ENCODE measurements at regions not wholly inside any gene's neighbourhood (a gene's known extent, or its start where the extent isn't known, plus 50 kb on each side); places are given as distances from the start of the nearest gene placed in this dataset.

DNA sequence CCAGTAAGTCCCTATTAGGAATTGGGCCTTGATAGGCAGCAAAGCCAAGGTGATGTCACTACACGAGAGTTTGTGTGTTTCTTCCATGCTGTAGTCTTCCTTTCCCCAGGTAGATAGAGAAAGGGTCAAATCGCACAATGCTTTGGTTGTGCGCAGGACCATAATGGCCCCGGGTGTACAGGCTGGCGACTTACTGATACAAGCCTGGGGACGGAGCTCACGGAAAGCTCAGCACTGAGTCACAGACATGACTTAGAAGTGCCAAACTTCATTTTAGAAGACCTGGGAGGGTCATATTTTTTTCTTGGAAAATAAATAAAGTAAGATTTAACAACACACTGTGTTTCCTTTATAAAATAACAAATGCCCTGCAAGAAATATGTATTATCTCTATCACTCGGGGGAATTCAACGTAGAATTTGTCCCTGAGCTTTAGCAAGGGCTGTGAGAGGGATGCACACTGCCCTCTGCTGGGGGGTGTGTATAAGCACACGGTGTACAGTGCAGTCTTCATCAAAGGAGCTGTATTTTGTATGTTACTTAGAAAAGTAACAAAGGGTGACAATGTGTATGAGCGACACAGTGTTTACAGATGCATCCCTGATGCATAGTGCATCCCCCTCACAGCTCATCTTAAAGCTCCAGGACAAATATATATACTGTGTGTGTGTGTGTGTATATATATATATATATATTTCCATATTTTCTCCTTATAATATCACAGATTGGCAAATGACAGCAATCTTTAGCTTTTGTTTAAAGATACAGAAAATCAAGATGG, 254.5 kb upstream of the VEGFC start:
- DNase-seq (ENCODE audit: low read depth in 3 of 3, low spot score in 1 of 3) = peak in 1 of 3 donors; percentile 22

DNA sequence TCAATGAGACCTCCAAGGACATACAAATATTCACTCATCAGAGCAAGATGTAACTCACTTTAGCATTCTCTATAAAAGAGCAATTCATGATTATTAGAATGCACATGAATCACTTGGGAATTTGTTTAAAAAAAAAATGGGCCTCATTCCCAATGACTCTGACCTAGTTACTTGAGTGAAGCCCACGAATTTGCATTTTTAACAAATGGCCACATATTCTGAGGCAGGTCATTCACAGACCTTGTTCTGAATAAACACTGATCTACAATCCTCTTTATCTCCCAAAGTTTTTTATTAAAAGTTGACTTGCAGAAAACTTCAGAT, 255.1 kb upstream of the VEGFC start:
- DNase-seq (ENCODE audit: low read depth in 3 of 3, low spot score in 1 of 3) = no peak

DNA sequence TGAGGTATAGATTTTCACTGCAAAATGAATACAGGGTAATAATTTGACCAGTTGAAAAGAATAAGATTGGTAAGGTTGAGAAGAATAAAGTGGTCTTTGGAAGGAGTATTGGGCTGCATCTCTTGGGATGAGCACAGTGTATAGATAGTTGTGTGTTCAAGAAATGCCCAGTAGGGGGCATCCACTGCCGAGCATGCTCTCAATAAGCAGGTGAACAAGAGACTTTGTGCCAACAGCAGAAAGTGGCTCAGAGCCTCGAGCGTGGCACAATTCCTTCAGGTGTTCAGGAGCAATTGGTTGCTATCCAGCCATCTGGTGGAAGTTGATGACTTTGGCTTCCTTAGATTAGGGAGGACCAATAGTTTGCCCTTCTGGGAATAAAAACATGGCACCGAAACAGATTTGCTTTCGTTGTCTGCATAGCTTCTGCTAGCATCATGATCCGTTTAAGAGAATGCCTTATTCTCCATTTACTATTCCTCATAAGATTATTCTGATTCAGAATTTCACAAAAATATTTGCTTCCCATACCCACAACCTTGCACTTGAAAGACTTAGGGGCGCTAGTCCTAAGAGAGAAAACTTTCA, 258.1 kb upstream of the NEIL3 start:
- DNase-seq (ENCODE audit: low read depth in 3 of 3, low spot score in 1 of 3) = no peak

DNA sequence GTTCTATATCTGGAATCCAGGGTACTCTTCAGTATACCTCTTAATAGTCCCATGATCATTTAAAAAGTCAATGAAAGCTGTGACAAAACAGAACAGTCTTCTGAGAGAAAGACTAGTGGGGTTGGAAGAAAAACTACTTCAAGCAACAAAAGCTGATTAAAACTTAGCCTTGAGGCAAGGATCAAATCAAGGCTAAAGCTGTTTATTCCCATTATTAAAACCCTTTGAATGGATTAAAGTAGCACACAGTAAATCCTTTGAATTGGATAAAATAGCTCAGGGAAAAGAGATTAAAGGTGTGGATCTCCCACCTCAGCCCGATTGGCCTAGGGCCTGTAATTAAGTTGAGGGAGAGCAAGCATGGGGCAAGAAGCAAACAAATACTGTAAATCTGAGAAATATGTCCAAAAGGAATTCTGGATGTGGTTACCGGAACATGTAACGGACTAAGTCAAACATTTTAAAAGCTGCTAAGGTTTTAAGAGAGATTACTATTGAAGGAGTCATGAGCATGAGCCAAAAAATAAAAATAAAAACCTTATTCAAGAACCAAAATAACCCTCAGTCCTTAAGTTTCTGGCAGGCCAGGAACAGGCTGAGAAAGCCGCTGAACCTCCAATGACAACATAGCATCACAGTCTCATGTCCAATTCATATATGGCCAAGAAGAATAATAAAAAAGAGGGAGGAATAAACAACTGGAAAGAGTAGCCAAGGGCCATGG, 257.3 kb upstream of the NEIL3 start:
- DNase-seq (ENCODE audit: low read depth in 3 of 3, low spot score in 1 of 3) = no peak

DNA sequence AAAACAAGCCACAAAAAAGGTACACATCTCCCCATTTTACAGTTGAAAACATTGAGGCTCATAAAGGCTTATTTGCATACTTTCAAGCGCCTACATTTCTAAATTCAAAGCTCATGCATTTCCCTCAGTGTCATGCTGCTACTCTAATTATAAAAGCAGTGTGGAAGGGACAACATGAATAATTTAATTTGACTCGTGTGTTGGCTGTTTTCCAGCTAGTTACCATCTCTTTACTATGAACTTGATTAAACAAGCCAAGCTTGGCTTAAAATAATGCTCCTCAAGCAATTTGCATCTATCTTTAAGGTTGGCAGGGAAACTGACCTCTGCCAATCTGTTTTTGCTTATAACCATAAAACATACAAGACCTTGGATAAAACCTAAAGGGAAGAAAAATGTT, 252.5 kb upstream of the NEIL3 start:
- no peak for DNase-seq (ENCODE audit: low read depth in 3 of 3, low spot score in 1 of 3)

DNA sequence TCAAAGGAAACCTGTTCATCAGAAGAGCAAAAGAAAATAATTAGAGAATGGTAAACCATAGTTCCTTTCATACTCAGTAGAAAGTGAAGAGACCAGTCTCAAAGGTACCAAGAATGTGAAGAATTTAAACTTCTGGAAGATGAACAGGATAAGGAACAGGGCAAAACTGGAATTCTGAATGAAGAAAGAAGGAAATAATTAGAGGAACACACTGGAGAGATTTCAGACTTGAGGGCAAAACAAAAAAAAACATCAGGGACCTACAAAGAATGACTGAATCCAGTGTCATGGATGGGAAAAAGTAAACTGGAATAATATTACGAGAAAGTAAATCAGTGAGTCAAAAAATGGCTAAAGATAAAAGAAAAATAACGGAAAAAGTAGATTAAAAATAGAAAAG, 245.6 kb upstream of the NEIL3 start:
- DNase-seq (ENCODE audit: low read depth in 3 of 3, low spot score in 1 of 3) = no peak

DNA sequence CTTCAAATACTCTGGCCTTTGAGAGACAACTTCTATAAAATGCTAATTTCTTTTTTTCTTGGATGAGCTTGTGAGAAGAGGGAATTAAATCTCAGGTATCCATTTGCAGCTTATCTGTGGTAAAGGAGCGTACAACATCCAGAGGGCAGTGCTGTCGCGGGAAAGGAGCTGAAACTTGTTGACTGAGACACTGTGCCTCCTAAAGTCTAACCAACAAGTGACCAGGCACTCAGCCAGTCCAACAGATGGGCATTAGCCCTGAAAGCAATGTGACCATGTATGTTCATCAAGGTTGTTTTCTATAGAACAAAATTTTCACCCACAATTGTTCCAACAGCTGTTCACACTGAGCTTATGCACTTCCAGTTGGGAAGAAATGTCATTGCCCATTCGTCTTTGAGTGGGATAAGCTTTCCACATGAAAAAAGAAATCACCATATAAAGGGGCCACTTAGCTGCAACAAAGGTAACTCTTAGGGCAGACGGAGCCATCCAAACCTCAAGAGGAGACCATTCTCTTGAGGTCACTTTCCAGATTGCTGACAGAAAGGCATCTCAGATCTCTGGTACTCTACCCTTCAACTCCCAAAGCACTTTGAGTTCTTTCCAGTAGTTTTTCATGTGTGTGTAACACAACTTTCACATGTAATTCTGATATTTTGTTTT, 244.8 kb upstream of the NEIL3 start:
- no peak for DNase-seq (ENCODE audit: low read depth in 3 of 3, low spot score in 1 of 3)

DNA sequence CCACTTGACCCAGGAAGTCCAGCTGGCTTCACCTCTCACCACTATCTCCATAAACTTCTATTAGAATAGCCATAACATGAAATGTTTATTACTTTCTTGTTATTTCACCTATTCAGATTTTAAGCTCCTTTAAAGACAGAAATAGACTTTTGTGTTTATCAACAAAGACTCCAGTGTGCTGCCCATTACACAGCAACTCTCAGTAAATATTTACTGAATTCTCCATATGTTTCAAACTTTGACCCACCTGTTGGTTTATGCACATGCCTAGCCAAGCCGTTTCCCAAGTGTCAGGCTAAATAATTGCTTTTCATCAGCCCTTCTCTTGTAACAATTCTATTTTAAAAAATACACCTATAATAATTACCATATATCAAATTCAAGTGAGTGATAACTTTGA, 242.9 kb upstream of the NEIL3 start:
- no peak for DNase-seq (ENCODE audit: low read depth in 3 of 3, low spot score in 1 of 3)

DNA sequence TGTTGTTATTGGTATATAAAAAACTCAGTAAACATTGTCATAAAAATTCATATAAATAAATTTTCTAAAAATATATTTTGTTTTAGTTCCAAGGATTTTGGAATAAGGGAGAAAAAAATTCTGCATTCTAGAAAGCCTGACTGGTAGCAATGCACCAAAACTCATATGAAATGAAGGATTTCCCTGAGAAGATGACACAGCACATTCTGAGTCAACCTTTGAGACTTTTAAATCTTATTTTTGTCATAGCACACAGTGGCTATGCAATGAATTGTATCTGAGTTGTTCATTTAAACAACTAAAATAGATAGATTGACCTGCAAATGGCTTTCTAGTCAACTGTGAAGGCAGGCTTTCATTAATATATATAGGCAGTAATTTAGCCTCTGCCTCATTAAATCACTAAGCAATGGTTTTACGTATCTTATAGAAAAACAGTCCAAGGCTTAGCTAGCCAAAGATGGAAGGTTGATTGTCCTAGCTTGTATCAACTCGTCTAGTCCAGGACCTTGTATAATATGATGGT, 239.1 kb upstream of the NEIL3 start:
- no peak for DNase-seq (ENCODE audit: low read depth in 3 of 3, low spot score in 1 of 3)

DNA sequence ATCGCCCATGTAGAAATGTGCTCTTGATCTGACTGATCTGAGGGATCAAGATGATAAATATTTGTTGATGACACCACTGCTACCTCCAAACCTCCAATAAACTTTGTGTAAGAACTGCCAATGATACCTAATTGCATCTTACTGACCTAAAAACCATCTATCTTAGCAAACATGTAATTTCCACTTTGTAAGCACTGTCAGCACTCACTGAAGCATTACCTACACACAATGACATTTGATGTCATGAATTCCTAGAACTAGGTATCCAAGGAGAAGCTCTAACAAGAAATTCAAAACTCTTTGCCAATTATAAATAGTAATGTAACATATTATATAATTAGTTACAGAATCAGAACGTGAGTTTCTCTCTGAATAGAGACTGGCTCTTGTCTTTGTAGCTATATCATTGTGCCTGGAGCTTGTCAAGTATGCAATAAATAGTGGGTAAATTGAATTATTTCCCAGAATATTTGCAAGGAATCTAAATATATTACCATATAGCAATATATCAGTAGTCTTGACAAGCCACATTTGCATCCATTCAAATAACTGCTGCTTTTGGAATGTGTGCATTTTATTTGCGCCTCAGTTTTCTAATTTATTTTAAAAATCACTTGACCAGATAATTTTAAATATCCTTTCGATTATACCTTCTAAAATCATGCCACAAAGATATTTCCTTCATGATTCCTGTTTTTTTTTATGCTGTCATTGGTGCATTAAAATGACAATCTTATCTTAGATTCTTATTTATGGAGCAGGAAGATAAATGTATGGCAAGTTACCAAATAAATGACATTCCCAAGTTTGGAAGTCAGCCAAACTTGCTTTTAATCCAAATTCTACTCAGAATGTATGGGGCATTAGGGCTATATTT, 232.3 kb upstream of the NEIL3 start:
- no peak for DNase-seq (ENCODE audit: low read depth in 3 of 3, low spot score in 1 of 3)

DNA sequence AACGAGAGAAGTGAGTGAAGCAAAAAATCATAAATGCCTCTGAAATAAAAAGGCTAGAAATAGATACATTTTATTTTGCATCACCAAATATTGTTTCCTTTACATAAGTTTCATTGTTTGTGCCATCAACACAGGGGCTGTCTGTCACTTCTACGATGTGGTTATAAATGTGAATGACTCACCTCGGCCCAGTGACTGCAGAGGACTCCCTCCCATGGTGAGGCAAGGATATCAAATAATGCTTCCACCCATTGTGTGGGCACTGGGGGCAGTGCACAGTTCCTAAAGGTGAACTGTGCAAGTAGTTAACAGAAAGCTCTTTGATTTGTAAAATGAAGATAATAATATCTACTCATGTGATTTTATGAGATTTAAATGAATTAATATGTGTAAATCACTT, 230.3 kb upstream of the NEIL3 start:
- DNase-seq (ENCODE audit: low read depth in 3 of 3, low spot score in 1 of 3) = no peak

DNA sequence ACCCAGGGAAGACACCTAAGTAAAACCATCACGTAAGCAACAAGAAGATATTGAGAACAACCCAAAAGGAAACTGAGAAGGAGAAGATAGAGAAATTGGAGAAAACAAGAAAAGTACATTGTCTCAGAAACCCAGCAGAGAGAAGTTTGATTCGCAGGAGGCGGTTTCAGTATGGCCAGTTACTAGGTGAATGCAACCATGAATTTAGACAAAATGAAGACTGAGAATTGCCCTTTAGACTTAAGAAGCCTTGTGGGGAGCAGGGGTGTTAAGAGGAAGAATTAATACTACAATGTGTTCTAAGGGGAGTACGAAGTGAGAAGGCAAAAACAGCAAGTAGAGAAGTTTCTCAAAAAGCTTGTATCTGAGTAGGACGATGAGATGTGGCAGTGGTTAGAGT, 229.3 kb upstream of the NEIL3 start:
- no peak for DNase-seq (ENCODE audit: low read depth in 3 of 3, low spot score in 1 of 3)

DNA sequence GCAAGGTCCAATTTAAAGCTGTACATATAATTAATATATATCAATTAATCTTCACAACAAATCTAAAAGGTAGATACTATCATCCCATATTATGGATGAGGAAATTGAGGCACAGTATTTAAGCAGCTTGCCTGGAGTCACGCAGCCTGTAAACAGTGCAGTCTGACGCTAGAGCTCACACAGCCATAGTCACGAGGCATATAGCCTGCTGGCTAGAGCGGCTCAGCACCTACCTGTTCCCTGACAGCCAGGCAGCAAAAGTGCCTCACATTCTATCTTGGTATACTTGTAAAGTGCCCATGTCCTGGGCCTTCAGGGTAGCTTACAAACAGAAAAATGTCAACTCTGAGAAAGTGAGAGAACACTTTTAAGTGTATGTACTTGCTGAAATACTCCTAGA, 222.6 kb upstream of the NEIL3 start:
- no peak for DNase-seq (ENCODE audit: low read depth in 3 of 3, low spot score in 1 of 3)

DNA sequence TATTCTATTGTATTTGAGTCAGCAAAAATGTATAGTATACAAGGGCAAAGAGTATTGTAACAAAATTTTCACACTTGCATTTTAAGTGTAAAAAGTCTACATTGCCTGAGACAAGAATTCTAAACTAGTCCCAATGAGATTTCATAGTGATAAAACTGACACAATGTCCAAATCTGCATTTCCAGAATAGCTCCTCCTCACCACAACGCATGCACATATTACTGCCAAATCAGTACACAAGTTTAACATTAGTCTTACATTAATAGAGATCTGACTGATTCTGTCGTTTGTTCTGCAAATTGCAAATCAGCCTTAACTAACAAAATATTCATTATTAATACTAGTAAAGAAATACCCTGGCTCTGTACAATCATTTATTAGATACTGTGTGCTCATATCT, 222.2 kb upstream of the NEIL3 start:
- DNase-seq (ENCODE audit: low read depth in 3 of 3, low spot score in 1 of 3) = no peak

DNA sequence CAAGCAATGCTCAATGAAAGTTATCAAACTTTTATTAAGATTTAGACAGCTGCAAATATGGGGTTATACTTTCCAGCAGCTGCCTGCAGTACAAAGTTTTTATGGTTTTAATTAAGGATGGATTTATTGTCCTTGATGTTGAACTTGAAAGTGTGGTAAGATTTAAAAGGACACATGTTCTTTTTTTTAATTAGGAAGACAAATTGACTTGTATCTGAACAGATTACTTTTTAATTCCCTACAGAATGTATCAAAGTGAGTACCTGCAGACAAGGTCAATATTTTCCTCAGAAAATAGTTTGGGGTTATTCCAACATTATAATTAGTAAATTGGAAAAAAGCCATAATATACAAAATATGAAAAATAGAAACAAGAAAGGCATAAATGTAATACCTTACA, 218.2 kb upstream of the NEIL3 start:
- no peak for DNase-seq (ENCODE audit: low read depth in 3 of 3, low spot score in 1 of 3)

DNA sequence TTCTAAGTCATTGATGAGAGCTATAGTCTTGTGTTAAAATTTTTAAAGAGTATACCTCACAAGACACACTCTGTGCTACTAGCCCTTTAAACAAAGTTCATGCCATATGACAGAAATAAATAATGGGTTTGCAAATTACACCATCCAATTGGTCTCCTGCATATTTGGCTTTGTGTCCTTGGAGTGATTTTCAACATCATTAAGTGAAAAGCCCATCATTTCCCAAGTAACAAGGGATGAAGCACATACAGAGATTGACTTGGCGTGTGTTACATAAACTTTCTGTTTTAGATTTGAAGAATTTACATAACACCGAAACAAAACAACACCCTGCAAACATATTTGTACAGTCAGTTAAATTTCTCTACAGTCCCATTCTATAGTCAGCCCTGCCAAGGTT, 216.9 kb upstream of the NEIL3 start:
- DNase-seq (ENCODE audit: low read depth in 3 of 3, low spot score in 1 of 3) = no peak

DNA sequence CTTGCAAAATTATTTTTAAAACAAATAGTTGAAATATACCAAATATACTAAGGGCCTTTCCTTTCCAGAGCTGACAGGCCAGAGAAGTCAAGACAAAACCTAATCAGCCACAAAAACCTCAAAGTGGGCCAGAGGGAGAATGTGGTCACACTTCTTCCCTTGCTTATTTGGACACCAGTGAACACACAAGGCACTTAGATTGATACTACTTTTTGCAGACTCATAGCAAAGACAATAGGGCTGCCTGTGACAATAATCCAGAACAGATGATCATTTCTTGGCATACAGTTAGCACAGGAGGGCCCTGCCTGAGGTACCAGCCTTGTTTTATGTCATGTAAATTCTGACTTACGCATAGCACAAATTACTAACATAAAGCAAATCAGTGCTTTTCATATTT, 215.7 kb upstream of the NEIL3 start:
- no peak for DNase-seq (ENCODE audit: low read depth in 3 of 3, low spot score in 1 of 3)

DNA sequence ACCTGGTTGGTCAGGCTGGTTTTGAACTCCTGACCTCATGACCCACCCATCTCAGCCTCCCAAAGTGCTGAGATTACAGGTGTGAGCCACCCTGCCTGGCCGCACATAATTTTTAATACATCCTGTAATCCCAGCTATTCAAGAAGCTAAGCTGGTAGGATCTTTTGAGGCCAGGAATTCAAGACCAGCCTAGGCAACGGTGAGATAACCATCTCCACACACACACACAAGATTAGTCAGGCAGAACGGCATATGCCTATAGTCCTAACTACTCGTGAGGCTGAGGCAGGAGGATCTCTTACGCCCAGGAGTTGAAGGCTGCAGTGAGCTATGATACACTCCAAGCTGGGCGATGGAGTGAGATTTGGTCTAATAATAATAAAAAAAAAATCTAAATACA, 212.4 kb upstream of the NEIL3 start:
- DNase-seq (ENCODE audit: low read depth in 3 of 3, low spot score in 1 of 3) = no peak

DNA sequence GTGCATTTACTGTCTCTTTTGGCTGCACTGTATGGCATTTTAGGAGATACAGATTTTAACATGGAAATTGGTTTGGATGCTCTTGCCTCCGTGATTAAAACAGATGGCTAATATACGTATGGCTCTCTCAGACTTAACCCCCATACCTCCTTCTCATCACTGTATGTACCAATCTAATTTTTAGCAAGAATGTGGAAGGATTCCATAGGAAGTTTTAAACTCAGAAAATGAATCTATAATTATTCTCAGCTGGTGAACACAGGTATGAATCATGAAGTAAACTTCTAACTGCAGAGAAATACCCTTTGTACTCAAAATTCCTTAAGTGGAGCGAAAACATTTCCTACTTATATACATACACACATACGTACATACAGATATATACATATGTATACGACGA, 210.5 kb upstream of the NEIL3 start:
- no peak for DNase-seq (ENCODE audit: low read depth in 3 of 3, low spot score in 1 of 3)

DNA sequence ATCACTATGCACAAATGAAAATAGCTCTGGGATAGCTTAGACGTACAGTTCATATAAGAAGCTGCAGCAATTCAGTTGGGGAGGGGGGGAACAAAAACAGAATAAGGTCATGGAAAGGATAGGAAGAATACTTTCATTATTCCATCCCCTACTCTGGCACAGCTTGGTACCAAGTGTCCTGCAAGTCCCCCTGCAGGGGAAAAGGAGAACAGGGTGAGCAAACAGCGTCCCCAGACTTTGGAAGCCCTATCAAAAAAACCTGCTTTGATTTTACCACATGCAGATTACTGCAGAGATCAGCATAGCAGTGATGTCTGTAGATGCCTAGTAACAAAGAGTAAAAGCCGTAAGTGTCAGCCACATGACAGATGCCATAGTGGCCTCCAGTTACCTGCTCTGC, 209.4 kb upstream of the NEIL3 start:
- DNase-seq (ENCODE audit: low read depth in 3 of 3, low spot score in 1 of 3) = no peak

DNA sequence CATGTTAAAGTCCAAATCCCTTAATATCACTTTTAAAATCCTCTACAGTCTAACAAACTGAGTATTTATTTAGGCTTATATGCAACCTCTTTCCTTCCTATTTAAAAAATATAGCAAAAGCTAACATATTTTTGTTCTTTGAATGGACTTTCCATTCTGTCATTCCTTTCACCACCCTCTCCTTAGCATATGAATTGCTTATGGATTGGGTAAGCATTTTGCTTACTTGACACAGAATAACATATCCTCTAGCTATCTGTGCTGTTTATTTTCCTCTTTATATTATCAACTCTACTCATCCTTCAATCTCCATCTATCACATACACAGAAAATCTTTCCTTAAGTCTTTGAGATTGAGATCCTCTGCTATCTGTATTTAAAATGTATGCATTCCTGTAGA, 206.1 kb upstream of the NEIL3 start:
- DNase-seq (ENCODE audit: low read depth in 3 of 3, low spot score in 1 of 3) = no peak

Data from stimulated activated CD4-positive, alpha-beta T cell treated with anti-CD3 and anti-CD28 coated beads, TNF-alpha, amount 100 ng/mL, for 1 hour (primary cell).